GM12864 (cell line): ENCODE measurements at regions not wholly inside any gene's neighbourhood (a gene's known extent, or its start where the extent isn't known, plus 50 kb on each side); places are given as distances from the start of the nearest gene placed in this dataset.

ENCODE experiments used
- DNase-seq: peaks from one replicate; pipeline ENCODE4 v3.0.0-alpha.2; 2011; ENCODE audit warnings: low read depth
- H3K4me3 ChIP-seq: 2 replicates; pipeline ENCODE4 v1.5.1; 2011; ENCODE audit warnings: mild to moderate bottlenecking, low read depth, low read length, control low read depth
- CTCF ChIP-seq: IDR thresholded peaks from 2 replicates; pipeline ENCODE4 v1.5.1; 2011; ENCODE audit warnings: low read depth, mild to moderate bottlenecking, moderate library complexity, low read length, control low read depth, inconsistent platforms; ENCODE audit errors: missing control alignments

DNA sequence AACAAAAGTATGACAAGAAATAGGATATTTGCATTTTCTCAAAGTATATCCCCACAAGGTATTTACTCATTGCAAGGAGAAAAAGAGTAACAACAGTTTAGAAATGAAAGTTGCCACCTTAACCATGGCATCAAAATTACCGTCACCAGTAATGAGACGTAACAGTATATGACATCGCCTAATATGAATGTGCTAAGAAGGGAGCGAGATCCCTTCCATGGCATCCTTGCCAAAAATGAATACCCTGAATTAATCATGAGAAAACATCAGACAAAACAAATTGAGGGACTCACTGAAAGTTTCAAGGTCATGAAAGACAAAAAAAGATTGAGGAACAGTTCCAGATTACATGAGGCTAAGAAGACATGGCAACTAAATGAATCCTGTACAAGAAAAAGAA, 78.9 kb upstream of the MROH9 start:
- H3K4me3 ChIP-seq = no peak overlapping the region
- DNase-seq = no peak
- TF ChIP-seq CTCF = no peak

GRCh38 chr1:170857955-170858354, 77.4 kb upstream of the MROH9 start:
- no peak overlapping the region for H3K4me3 ChIP-seq
- TF ChIP-seq CTCF = no peak
- no peak for DNase-seq

GRCh38 chr1:170863621-170864020, 71.7 kb upstream of the MROH9 start:
- H3K4me3 ChIP-seq = no peak overlapping the region
- no peak for TF ChIP-seq CTCF
- DNase-seq = no peak

GRCh38 chr1:170864238-170864637, 71.1 kb upstream of the MROH9 start:
- no peak overlapping the region for H3K4me3 ChIP-seq
- no peak for DNase-seq
- no peak for TF ChIP-seq CTCF

- no peak for DNase-seq
- H3K4me3 ChIP-seq = no peak overlapping the region
- TF ChIP-seq CTCF = no peak
Measured at GRCh38 chr1:170864876-170865538, 70.3 kb upstream of the MROH9 start.

GRCh38 chr1:170866646-170867045, 68.7 kb upstream of the MROH9 start:
- no peak for TF ChIP-seq CTCF
- H3K4me3 ChIP-seq = no peak overlapping the region
- no peak for DNase-seq

DNA sequence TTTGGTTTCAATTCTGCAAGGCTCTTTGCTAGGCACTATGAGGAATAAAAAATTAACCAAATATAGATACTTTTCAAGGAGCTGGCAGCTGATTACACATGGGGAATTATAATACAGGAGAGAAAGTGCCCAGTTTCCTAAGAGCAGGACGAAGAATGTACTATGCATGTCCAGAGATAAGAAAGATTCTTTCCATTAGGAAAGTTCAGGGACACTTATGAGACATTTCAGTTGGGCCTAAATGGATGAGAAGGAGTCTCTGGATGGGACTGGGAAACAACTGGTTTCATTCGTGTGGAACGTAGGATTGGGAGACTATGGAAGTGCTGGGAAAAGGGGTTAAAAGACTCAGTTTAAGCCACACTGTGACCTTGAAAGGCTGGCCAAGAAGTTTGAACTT, 63.5 kb upstream of the MROH9 start:
- no peak for DNase-seq
- TF ChIP-seq CTCF = no peak
- H3K4me3 ChIP-seq = no peak overlapping the region
